Gastroesophageal sphincter (tissue), 3 donors: ENCODE measurements at regions not wholly inside any gene's neighbourhood (a gene's known extent, or its start where the extent isn't known, plus 50 kb on each side); places are given as distances from the start of the nearest gene placed in this dataset.

Experiments used
- CTCF ChIP-seq, 4 experiments: fragments of 200-600 bp in 2 of 4; fragments of 450-650 bp in 2 of 4; sonication (generic) in 1 of 4; IDR thresholded peaks; one replicate each; pipeline ENCODE4 v1.5.1; 2017 to 2019; ENCODE audit warnings: antibody characterized with exemption in 4 of 4, mild to moderate bottlenecking in 2 of 4, moderate library complexity in 2 of 4
- EP300 ChIP-seq: sonication (generic); formaldehyde crosslinking; IDR thresholded peaks from one replicate; pipeline ENCODE4 v1.6.1; 2017; ENCODE audit warnings: antibody characterized with exemption, mild to moderate bottlenecking
- POLR2A ChIP-seq, 2 donors: fragments of 450-650 bp; IDR thresholded peaks; one replicate each; pipeline ENCODE4 v1.6.1; 2017; ENCODE audit warnings: antibody characterized with exemption in 2 of 2, mild to moderate bottlenecking in 2 of 2, moderate library complexity in 1 of 2
- POLR2AphosphoS5 ChIP-seq: sonication (generic); formaldehyde crosslinking; IDR thresholded peaks from one replicate; pipeline ENCODE4 v1.6.1; 2017; ENCODE audit warnings: antibody characterized with exemption

- no peak for TF ChIP-seq CTCF (IDR thresholded peaks at IDR 0.05)
- TF ChIP-seq POLR2AphosphoS5, result no peak
- no peak for TF ChIP-seq POLR2A (IDR thresholded peaks at IDR 0.05)
- no peak for TF ChIP-seq EP300
Measured at GRCh38 chr20:1831096-1831495, 64.1 kb upstream of the SIRPA start.
